ENCODE measurements at regions not wholly inside any gene's neighbourhood (a gene's known extent, or its start where the extent isn't known, plus 50 kb on each side); places are given as distances from the start of the nearest gene placed in this dataset.
"Not testable (repeated sequence)": the region's sequence is repeated elsewhere in the genome, so short reads cannot be mapped to it uniquely, and the experiment has no call there.

DNA sequence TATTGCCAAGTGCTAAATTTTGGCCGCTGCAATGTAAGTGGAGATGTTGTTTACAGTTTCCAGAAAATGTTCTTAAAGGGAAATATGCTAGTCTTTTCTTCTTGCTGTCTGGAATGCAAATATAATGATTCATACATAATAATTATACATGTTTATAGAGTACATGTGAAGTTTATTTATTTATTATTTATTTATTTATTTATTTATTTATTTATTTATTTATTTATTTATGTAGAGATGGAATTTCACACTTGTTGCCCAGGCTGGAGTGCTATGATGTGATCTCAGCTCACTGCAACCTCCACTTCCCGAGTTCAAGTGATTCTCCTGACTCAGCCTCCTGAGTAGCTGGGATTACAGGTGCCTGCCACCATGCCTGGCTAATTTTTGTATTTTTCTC is 57.5 kb upstream of the INPP4B start:
- TF ChIP-seq, protein P1, sequence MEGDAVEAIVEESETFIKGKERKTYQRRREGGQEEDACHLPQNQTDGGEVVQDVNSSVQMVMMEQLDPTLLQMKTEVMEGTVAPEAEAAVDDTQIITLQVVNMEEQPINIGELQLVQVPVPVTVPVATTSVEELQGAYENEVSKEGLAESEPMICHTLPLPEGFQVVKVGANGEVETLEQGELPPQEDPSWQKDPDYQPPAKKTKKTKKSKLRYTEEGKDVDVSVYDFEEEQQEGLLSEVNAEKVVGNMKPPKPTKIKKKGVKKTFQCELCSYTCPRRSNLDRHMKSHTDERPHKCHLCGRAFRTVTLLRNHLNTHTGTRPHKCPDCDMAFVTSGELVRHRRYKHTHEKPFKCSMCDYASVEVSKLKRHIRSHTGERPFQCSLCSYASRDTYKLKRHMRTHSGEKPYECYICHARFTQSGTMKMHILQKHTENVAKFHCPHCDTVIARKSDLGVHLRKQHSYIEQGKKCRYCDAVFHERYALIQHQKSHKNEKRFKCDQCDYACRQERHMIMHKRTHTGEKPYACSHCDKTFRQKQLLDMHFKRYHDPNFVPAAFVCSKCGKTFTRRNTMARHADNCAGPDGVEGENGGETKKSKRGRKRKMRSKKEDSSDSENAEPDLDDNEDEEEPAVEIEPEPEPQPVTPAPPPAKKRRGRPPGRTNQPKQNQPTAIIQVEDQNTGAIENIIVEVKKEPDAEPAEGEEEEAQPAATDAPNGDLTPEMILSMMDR (IDR thresholded peaks at IDR 0.05) = not testable (repeated sequence)
- TF ChIP-seq POLR2A (IDR thresholded peaks at IDR 0.05) = not testable (repeated sequence)
